Activated naive CD8-positive, alpha-beta T cell treated with anti-CD3 and anti-CD28 coated beads, Interleukin-2, amount 50 U/mL, for 16 hours (primary cell): ENCODE measurements at regions not wholly inside any gene's neighbourhood (a gene's known extent, or its start where the extent isn't known, plus 50 kb on each side); places are given as distances from the start of the nearest gene placed in this dataset.

Source experiments
- DNase-seq: peaks from one replicate; pipeline ENCODE4 v3.0.0-alpha.2; 2020; ENCODE audit warnings: low read depth, low spot score

DNA sequence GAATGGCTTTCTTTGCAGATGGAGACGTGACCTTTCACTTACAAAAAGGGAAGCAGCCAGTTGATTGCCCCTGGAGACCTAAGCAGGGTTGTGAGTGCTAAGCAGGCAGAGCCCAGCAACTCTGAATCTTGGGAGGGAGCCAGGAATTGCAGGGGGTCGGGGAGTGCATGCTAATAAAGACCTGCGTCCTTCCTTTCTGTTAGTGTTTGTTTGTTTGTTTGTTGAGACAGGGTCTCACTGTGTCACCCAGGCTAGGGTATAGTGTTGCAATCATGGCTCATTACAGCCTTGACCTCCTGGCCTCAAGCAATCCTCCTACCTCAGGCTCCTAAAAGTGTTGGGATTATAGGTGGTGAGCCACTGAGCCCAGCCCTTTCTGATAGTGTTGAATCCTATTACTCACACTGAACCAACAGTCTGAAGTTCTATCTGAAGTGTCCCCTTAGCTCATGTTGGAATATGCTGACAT lies 137.4 kb downstream of the CEP135 start:
- no peak for DNase-seq

DNA sequence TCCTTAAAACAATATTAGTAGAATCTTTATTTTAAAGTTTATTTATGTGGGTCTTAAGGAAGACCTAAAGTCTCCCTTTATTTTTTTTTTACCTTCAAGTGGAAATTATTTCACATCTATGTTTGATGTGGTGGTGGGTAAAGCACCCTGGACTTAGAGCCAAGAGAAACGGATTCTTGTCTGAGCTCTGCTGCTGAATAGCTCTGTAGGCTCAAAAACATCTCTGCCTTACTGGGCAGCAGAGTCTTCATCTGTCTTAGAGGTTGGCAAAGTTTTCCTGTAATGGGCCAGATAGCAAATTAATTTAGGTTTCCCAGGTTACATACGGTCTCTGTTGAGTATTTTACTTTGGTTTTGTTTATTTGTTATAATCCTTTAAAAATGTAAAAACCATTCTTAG lies 136.5 kb downstream of the CEP135 start:
- DNase-seq, result no peak

DNA sequence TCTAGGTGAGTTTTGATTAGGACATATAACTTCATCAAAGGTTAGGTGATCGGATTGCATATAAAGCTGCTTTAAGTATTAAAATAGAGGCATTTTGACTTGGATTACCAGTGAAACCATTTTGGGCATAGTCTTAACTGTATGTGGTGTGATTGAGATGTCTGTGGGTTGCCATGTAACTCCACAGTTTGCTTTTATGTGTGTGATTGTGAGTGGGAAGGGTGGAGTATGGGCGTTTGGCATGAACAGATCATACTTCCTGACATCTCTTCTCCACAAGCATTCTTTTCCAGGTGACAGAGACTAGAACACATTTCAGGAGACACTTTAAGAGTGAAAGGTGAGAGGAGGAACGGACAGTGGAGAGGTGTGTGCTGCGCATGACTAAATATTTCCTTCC lies 136.1 kb downstream of the CEP135 start:
- DNase-seq, result no peak
